ENCODE measurements at regions not wholly inside any gene's neighbourhood (a gene's known extent, or its start where the extent isn't known, plus 50 kb on each side); places are given as distances from the start of the nearest gene placed in this dataset.

- DNase-seq (ENCODE audit: low read depth): no peak
- H3K4me3 ChIP-seq (ENCODE audit: low read depth, low read length): no peak overlapping the region
- no peak for TF ChIP-seq CTCF (conservative IDR thresholded peaks at IDR 0.05; ENCODE audit: low read depth, low read length)
Observed at GRCh38 chr9:71363286-71363961, 242.0 kb upstream of the TRPM3 start.

GRCh38 chr9:71361357-71361756, 239.9 kb upstream of the TRPM3 start:
- no peak for DNase-seq (ENCODE audit: low read depth)
- no peak overlapping the region for H3K4me3 ChIP-seq (ENCODE audit: low read depth, low read length)
- no peak for TF ChIP-seq CTCF (conservative IDR thresholded peaks at IDR 0.05; ENCODE audit: low read depth, low read length)

- DNase-seq (ENCODE audit: low read depth): no peak
- no peak overlapping the region for H3K4me3 ChIP-seq (ENCODE audit: low read depth, low read length)
- TF ChIP-seq CTCF (conservative IDR thresholded peaks at IDR 0.05; ENCODE audit: low read depth, low read length): no peak
Observed at GRCh38 chr9:71357346-71357745, 235.9 kb upstream of the TRPM3 start.

- TF ChIP-seq CTCF (conservative IDR thresholded peaks at IDR 0.05; ENCODE audit: low read depth, low read length): no peak
- H3K4me3 ChIP-seq (ENCODE audit: low read depth, low read length): no peak overlapping the region
- no peak for DNase-seq (ENCODE audit: low read depth)
Observed at GRCh38 chr9:71355884-71356283, 234.5 kb upstream of the TRPM3 start.

GRCh38 chr9:71353720-71354119, 232.3 kb upstream of the TRPM3 start:
- H3K4me3 ChIP-seq (ENCODE audit: low read depth, low read length): no peak overlapping the region
- no peak for TF ChIP-seq CTCF (conservative IDR thresholded peaks at IDR 0.05; ENCODE audit: low read depth, low read length)
- no peak for DNase-seq (ENCODE audit: low read depth)

GRCh38 chr9:71352837-71353236, 231.4 kb upstream of the TRPM3 start:
- no peak for DNase-seq (ENCODE audit: low read depth)
- TF ChIP-seq CTCF (conservative IDR thresholded peaks at IDR 0.05; ENCODE audit: low read depth, low read length): no peak
- no peak overlapping the region for H3K4me3 ChIP-seq (ENCODE audit: low read depth, low read length)

GRCh38 chr9:71349218-71349617, 227.8 kb upstream of the TRPM3 start:
- no peak for DNase-seq (ENCODE audit: low read depth)
- no peak for TF ChIP-seq CTCF (conservative IDR thresholded peaks at IDR 0.05; ENCODE audit: low read depth, low read length)
- H3K4me3 ChIP-seq (ENCODE audit: low read depth, low read length): no peak overlapping the region
